GOT3 (cell line): ENCODE measurements at regions not wholly inside any gene's neighbourhood (a gene's known extent, or its start where the extent isn't known, plus 50 kb on each side); places are given as distances from the start of the nearest gene placed in this dataset.

Experiments used
- DNase-seq: peaks from one replicate; lab custom pipeline; 2025; ENCODE audit warnings: mixed read lengths; lab: John Stamatoyannopoulos, UW

DNA sequence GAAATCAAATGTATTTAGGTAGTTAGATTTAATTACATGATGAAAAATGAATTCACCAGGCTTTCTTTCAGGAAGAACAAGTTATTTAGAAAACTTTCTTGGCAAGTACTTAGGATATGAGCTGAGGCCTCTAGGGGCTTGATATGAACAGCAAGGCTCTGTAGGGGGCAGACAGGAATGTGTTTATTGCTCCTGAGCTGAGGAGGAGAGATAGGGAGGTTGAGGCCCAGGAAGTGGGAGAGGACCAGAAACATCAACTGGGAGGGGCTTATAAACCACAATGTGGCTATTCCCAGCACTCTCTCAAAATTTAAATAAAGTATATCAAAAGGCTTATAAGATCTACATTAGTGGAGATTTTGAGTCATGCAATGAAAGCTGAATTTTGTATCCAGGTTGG lies 154.0 kb upstream of the MAF start:
- DNase-seq, result no peak

DNA sequence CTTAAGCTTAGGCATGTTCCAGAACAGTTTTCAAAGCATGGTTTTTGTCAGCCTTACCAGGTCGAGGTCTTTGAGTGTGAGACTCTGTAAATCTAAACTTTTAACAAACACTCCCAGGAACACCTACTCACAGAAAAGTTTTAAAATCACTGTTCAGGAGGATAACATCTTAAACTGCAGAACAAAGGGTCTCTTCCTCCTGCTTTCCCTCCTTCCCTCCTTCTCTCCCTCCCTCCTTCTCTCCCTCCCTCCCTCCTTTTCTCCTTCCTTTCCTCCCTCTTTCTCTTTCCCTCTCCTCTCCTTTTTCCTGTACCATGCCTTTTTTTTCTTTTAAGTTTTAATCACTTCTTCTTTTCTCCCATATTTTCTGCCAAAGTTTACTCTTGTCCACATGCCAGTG lies 153.5 kb upstream of the MAF start:
- no peak for DNase-seq

DNA sequence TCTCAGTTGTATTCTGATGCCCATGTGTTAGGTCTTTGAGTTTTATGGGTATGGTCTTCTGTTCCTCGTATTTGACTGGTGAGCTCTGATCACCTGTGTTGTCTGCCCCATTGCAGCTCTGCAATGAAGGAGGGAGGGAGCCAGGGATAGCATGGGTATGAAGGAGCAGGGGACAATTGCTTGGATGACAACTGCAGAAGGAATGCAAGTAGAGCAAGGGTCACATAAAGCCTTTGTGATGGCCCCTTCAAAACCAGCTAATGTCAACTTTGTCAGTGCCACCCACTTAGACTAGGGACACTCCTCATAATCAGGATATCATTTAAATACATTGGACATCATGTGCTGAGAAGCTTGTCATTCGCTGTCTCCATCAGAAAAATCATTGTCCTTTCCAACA lies 152.7 kb upstream of the MAF start:
- no peak for DNase-seq

DNA sequence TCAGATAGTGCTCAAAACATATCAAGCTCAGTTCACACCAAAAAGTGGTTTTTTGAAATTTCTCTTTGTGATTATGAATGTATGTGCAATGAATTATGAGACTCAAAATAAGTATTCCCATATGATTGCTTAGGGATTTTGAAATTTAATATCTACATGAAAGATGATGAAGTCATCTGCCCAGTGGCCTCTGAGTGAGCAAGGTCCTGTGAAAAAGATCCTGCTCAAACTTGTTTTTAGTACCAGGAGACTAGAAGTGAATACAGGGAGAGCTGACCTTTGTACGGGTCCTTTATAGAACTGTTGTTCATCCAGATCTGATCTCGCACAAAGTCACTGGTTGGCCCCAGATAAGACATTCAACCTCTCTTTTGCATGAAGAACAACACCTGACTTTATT lies 151.9 kb upstream of the MAF start:
- no peak for DNase-seq

DNA sequence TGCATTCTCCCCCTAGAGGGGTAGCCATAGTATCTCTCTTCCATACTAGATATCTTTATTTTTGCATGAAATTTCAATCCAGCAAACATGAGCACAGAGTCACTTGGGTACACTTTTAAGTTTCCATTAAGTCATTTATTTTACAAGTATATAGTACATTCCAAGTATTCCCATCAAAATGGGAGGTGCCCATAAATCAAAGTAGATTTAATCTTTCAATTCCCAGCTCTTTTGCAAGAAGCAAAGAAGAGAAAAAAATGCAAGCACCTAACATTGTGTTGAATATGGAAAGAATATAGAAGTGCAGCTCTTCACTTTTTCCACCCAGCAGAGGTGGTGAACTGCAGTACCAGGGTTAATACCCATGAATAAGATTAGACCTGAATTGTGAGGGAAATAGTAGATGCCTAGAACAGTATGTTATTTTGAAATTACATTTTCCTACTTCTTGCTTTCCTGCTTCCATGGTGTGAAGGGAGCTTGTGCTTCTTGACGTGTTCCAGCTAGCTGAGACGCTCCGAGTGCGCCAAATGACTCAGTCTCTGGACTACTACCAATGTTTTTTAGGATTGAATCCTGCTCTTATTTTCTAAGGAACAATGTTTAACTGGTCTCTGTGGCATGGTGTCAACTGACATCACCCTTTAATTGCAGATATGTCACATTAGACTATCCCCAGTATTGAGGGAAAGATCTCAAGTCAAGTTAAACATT lies 151.1 kb upstream of the MAF start:
- no peak for DNase-seq

DNA sequence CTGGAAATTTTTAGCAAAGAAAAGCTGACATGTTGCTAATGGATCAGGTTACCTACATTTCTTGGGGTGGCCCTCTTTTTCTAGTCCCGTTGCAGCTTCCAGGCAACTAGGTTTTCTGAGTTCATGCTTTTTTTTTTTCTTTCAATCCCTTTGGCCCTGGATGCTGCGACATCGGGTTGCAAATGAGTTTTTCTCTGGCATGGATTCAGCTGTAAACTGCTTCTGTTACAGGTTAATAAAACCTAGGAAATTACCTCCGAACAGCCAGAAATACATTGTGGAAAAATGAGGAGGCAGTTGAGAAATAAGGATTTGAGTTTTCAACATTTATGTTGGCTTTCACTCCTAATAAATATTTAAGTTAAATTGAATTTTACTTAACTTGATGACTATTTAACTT lies 149.8 kb upstream of the MAF start:
- no peak for DNase-seq

DNA sequence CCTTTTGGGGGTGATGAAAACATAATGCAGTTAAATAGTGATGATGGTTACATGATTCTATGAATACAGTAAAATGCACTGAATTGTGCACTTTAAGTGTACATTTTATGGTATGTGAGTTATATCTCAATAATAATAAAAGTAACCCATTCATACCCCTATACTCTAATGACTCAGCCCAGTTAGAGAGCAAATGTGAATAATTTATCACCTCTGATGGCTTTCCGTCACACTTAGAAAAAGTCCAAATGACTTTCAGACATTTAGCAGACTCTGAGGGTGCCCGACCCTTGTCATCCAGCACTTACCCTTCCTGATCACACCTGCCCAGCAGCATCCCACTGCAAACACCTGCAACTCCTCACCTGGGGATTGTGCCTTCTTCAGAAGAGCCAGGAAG lies 148.1 kb upstream of the MAF start:
- no peak for DNase-seq

DNA sequence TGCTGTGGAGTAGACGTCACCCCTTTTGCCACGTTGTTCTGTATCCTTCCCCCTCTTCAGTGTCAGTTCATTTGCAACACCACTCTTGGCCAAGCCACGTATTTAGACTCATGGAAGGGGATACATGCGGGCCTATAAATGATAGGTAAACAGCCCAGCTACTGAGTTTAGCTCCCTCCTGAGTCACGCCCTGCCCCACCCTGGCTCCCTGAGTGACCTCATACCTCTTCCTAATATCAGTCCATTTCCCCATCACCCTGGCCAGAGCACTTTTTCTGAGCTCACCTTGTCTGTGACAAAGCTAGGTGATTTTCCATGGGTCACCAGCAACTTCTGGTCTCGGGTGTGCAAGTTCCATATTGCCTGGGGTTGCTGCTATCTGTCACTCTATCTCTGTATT lies 147.2 kb upstream of the MAF start:
- no peak for DNase-seq

DNA sequence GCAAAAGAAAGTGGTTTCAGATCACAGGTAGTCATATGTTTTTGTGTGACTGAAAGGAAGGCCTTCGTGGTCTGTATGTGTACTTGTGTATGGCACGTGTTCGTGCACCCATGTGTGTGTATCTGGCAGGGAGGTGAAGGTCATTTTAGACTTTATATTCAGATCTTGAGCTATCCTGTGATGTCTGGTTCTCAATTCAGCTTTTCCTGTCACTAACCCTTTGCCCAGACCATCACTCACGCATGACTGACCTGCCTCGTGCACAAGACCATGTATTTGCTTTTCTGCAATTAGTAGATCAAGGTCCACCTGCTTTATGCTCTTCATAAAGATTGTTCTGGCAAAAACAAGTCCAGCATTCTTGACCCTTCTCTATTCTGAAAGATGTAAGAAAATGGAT lies 139.7 kb upstream of the MAF start:
- DNase-seq, result no peak

DNA sequence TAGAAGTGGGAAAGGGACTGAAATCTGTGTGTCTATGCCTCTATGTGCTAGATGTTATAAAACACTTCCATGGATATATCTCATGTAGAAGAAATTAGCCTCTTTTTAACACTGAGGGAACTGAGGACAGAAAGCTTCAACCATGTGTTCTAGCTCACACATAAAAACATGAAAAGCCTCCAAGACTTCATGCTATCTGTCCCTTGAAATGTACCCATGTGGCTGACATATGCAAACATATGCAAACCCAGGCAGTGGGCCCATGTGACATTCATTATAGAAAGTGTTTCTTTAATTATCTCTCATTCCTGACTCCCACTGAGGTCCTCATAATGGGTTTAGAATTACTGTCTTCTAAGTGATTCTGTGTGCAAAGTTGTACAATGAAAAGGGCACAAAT lies 134.7 kb upstream of the MAF start:
- no peak for DNase-seq

DNA sequence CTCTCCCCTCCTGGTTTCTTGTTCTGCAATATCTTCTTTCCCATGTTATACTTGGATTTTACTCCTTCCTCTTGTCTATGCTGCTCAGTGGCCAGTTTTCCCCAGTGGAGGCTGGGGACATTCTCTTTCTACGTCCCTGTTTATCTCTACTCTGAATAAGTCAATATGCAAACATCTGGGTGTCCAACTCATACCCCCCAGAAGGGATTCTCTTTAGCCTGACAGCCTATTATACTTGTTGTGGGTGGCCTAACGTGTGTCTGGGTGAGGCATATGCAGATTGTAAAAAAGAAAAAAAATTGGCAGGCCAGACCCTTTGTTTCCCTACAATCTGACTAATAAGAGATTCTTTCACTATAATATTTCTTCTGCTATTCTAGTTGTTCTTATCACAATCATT lies 134.2 kb upstream of the MAF start:
- no peak for DNase-seq

DNA sequence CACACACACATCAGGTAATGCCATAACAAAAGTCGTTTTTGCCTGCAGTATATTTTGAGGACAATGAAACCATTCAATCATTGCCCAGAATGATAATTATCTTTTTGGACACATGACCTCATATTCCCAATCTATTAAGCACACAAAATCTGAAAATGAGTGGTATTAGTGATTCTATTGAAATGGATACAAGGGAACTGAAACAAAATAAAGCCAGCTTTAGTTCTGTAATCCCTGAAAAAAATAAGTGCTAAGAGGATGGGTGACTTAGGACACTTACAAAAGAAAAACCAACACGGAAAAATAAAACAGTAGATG lies 128.3 kb upstream of the MAF start:
- no peak for DNase-seq

DNA sequence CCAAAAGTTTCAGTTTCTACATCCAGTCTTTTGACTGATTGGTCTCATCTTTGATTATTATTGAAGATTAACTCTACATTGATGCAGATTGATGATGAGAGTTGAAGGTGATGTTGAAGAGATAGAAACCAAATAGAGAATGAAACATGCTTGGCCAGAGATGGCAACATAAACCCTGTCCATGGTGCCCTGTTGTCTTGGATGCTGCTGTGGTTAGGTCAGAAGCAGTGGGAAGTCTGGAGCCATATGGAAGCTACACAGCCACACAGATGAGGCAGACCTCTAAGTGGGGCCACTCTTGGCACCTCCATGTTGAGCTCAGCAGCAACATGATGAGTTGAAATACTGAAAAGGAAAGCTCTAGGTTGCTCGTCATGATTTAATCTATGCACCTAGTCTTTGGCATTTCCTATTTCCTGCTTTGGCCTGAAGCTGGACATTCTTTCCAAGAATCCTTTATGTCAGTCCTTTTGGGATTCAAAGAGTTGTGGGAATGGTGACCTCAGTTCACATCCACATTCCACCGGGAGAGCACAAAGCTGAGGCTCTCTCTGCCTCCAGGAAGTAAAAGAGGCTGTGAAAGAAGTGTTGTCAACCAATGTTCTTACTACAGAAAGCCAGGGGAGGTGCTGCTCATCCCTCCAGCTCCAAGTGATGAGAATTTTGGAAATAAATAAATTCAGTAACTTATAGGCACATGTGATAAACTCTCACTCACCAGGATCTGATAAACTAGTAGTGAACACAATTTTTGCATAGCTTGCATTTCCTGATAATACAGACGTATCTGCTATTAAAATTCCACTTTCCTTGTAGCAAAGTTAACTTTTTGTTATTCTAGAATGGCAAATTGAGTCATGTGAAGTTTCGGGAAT lies 127.7 kb upstream of the MAF start:
- DNase-seq, result no peak

DNA sequence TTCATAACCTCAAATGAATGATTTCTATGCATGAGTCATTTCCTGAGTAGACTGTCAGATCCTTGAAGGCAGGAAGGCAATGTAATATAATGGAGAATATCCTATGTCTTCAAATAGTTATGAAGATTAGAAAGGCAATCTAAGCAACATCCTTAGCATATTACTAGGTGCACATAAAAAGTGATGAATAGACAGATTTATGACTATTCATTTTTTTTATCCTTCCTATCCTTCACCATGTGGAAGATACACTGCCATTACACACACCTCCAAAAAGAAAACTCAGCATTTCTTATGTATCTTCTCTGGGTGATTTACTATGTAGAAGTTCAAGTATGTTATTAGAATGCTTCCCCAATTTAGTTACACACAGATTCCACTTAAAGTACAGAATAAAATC lies 126.4 kb upstream of the MAF start:
- no peak for DNase-seq

DNA sequence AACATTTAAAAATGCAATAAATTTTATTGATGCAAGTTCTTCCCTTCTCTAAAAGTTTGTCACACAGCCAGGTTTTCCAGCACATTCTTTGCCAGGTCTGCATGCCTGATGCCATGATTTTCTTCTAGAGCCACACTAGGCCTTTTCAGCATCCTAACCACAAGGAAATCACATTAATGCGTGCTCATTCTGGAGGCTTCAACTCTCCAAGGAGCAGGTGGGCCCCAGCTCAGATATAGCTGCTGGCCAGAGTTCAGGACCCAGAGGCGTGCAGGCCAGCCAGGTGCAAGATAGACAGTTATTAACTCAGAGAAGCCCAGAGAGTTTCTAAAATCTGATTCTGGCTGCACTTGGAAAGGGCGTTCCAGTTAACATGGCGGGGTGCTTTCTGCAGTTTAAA lies 124.5 kb upstream of the MAF start:
- DNase-seq, result no peak

DNA sequence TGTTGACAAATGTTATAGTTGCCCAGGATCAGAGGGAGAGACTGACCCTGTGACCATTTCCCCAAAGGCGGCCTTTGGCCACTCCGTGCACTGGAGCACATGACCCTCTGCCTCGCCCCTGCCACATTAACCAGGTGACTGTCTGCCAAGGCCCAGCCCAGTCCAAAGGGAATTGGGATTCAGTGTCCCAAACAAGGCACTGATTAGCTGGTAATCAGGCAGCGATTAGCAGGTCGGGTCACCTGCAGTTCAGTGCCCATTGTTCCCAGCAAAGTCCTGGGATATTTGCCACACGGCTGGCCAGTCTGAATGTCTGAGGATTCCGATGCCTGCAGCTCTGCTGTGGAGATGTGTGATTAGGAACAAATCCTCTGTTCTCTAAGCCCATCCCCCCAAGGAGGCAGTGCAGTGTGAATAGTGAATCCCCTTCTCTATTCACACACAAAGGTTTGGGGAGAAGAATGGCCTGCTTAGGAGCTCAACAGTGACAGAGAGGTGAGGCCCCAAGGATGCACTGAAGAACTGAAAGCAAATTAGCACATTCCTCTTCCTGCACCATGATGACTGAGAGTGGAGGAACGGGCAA lies 123.1 kb upstream of the MAF start:
- no peak for DNase-seq

DNA sequence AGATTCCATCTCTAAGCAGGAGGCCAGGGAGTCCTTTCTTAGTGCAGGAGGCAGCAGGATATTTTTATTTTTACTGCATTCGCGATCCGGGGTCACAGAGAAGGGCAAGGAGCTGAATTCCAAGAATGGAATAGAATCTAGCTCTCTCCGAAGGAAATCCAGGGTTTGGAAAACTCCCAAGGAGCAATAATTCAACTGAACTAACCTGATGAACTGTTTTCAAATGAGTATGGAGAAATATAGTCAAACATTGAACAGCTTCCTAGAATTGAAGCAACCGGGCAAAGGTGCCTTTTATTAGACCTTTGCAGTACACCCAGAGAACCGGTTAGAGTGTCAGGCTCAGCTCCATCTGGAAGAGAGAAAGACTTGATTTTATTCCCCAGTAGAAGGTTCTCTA lies 120.7 kb upstream of the MAF start:
- no peak for DNase-seq

DNA sequence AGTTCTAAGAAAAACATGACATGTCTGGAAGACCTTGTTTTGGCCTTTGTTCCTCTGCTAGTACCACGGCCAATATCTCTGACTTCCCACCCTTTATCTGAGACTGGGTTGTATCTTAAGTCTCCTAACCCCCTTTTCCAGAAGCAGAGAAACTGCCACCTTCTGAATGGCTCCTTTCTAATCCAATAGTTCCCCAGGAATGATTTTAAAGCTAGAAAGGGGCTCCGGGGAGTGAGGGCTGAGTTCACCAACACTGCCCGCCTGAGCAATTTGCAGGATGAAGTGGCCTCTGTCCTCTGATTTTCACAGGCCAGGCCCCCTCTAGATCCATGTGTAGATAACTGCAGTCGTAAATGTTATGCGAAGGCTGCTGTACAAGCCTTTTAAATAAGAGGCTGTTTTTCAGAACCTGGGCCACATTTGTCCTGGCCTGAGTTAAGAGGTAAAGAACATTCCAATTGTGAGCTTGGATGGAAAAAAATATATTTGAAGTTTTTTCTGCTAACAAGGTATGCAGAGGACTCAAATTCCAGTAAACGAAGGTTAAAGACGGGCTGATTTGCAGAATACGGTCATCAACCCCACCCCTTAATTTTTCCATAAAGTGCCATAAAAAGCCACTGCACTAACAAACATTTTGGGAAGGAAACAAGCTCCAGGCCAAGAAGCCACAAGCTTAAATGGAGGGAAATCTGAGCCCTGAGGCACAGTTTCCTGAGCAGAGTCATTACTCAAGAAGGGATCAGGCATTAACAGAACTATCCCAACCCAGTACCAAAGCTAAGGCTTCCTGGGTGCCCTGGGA lies 117.0 kb upstream of the MAF start:
- DNase-seq, result no peak

DNA sequence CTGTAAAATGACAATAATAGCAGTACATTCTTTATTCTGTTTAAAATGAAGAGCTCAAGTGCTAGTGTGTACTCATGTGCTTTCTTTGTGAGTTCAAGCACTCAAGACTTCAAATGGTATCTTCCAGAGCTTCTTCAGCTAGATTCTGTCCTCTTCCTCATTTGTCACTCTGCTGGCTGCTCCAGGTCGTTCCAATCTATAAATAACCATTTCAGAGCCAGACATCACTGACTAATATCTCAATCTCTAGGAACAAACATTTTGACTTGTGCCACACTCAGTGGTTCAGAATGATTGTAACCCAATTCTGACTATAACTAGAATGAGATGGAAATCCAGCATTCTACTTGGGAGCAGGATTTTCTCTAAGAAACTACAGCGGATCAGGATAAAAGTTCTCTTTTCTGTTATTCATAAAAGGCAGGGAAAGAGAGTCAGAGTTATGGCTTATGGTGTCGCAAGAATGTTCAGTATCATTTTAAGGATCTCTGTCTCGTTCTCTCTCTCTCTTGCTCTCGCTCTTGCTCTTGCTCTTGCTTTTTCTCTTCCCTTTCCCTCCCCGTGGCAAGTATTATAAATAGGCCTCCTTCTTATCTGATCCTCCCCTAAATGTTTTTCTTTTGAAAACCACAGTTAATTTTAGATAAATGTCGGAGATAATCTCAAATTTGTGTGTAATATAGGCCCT lies 116.3 kb upstream of the MAF start:
- no peak for DNase-seq

DNA sequence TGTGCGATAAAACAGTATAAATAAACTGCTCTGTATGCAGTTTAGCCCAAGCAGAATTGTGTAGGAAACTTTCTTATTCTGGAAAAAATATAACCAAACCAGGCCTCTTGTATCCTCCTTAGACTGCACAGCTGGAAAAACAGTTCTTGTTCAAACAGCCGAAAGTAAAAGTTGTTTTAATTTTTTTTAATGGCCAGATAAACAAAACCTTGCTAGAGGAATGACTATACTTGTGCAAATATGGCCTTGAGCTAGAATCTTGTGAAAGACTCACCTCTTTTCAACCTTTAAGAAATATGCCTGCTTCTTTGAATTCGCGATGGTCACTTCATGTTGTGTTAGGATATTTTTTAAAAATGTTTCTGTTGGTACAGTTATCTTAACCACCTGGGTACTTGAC lies 114.5 kb upstream of the MAF start:
- DNase-seq, result no peak

DNA sequence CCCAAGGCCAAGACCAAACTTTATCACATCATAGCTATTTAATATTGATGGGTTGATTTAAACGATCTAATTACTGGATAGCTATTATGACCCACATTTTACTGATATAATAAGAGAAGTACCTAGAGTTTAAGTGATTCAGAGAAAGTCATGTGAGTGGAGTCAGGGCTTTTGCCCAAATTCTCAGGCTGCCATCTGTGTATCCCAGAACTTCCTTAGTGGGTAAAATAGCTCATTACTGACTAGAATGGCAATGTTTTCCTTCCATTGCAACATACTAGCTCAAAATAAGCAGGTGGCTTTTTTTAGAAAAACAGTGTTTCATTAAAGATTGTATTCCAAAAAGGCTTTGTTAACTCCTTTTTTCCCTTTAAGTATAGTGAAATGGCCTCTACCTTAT lies 113.9 kb upstream of the MAF start:
- DNase-seq, result no peak
